ENCODE measurements at regions not wholly inside any gene's neighbourhood (a gene's known extent, or its start where the extent isn't known, plus 50 kb on each side); places are given as distances from the start of the nearest gene placed in this dataset.
A peak's percentile ranks its signal among the peaks of the same experiment; 100 is the strongest.

DNA sequence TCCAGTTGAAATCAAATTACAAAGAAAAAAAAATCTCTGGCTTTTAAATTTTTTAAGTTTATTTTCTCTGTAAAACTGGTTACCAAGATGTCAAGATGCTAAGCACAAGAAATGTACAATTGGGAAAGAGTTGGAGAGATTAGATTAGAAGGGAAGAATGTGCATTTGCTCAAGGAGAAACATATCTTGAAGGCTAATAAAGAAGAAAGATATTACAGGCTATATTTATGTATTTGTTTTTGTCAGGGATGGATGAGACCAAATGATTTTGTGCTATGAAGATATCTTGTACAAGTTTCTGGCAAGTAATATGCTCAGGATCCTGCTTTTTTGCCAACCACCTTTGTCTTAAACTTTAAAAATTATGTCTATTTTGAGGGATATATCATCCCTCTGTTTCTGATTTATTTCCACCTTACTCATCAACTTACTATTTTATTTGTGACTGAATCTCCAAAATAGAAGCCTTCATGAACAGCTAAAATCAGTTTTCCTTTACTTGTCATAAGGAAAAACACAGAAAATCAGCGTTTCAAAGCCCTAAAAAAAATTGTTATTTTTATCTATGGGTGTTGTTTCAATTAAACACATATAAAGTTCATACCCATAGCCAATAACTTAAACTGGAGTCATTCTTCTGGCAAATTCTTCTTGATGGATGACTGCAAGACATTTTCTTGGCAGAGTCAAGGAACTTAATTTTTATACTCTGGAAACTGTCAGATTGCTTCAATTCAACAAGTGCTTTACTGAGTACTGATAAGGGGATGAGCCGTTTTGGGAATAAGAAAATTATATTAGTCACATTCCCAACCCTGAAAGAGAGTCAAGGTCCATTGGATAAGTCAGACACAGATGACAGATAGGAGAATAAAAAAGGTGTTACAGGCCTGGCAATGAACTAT is 141.8 kb downstream of the CTH start:
- H3K36me3 ChIP-seq (ENCODE audit: control insufficient read depth, insufficient read depth, low read length) = no peaks in the 10 kb centered on the region
- no peak overlapping the region for H3K4me3 ChIP-seq (ENCODE audit: low read length)
- H3K4me1 ChIP-seq (ENCODE audit: control insufficient read depth, insufficient read depth, low read length) = no peaks in the 10 kb centered on the region
- no peaks in the 10 kb centered on the region for H3K27me3 ChIP-seq (ENCODE audit: control insufficient read depth, insufficient read depth, low read length)
- DNase-seq = peak; percentile 44
- H3K9me3 ChIP-seq (replicated peaks; ENCODE audit: control insufficient read depth, low read depth, low read length) = no peaks in the 10 kb centered on the region
- no CpG with 5 or more reads among the region's 2 CpGs for WGBS (ENCODE audit: insufficient coverage)
- H3K27ac ChIP-seq (ENCODE audit: low read length) = no peak overlapping the region

DNA sequence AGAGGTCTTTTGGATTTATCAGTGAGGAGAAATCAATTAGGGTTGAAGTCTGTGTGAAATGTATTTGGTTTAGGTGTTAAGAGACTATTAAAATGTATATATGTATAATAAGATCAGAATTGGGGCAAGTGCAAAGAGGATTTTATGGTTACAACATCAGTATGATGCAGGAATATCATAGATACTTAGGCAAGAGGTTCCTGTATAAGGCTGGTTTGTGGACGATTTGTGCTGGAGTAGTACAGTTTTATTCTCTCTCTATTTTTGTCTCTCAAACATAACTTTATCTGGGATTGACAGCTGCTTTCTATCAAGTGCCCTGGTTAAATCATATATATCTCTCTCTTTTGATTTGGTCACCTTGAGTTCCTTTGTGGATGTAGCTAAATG is 142.5 kb downstream of the CTH start:
- H3K4me3 ChIP-seq (ENCODE audit: low read length) = no peak overlapping the region
- WGBS (ENCODE audit: insufficient coverage) = no CpG with 5 or more reads among the region's 1 CpG
- no peaks in the 10 kb centered on the region for H3K9me3 ChIP-seq (replicated peaks; ENCODE audit: control insufficient read depth, low read depth, low read length)
- no peak overlapping the region for H3K27ac ChIP-seq (ENCODE audit: low read length)
- no peak for DNase-seq
- no peaks in the 10 kb centered on the region for H3K36me3 ChIP-seq (ENCODE audit: control insufficient read depth, insufficient read depth, low read length)
- H3K27me3 ChIP-seq (ENCODE audit: control insufficient read depth, insufficient read depth, low read length) = no peaks in the 10 kb centered on the region
- H3K4me1 ChIP-seq (ENCODE audit: control insufficient read depth, insufficient read depth, low read length) = no peaks in the 10 kb centered on the region

DNA sequence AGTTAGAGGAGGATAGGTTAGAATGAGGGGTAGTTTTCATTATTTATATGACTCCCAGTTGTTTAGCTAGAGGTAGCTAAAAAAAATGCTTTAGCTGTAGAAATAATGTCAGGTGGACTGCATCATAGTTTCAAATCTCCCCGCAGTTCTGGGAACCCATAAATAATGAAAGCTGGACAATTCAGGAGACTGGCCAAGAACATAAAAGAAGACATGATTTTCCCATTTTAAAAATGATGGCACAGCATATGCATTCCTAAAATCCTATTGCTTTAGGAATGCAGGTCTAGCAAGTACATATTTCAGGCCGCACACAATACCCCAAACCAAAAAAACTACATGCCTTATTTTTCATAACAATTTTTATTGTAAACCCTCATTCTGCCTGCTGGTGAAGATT is 143.3 kb downstream of the CTH start:
- Histone ChIP-seq H3K36me3 (ENCODE audit: control insufficient read depth, insufficient read depth, low read length) (no peaks in the 10 kb centered on the region), H3K27me3 (ENCODE audit: control insufficient read depth, insufficient read depth, low read length) (no peaks in the 10 kb centered on the region), H3K27ac (ENCODE audit: low read length) (no peak overlapping the region), H3K4me3 (ENCODE audit: low read length) (no peak overlapping the region), H3K9me3 (replicated peaks; ENCODE audit: control insufficient read depth, low read depth, low read length) (no peaks in the 10 kb centered on the region), H3K4me1 (ENCODE audit: control insufficient read depth, insufficient read depth, low read length) (no peaks in the 10 kb centered on the region)
- DNase-seq = peak; percentile 50
- WGBS (ENCODE audit: insufficient coverage) = no CpG with 5 or more reads among the region's 2 CpGs

DNA sequence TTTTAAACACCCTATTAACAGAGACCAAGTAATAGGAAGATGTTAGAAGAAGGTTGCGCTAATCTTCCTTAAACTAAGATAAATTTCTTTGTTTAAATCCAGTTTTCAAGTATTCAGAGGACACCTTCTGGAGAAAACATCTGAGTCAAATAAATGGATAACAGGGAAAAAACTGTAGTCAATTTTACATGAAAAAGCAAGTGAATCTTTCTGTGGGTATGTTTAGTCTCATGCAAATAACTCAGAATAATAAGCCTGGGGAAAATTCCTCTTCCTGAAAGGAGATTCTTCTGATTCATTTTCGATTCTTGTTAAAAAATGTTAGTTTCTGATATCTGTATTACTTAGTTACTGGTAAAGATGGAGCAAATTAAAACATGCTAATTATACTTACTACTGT is 145.5 kb downstream of the CTH start:
- no CpG with 5 or more reads among the region's 2 CpGs for WGBS (ENCODE audit: insufficient coverage)
- no peaks in the 10 kb centered on the region for H3K4me1 ChIP-seq (ENCODE audit: control insufficient read depth, insufficient read depth, low read length)

GRCh38 chr1:70567167-70567566 is 156.1 kb downstream of the CTH start:
- no peaks in the 10 kb centered on the region for H3K27me3 ChIP-seq (ENCODE audit: control insufficient read depth, insufficient read depth, low read length)
- no peaks in the 10 kb centered on the region for H3K36me3 ChIP-seq (ENCODE audit: control insufficient read depth, insufficient read depth, low read length)
- DNase-seq = no peak
- H3K4me3 ChIP-seq (ENCODE audit: low read length) = no peak overlapping the region
- H3K9me3 ChIP-seq (replicated peaks; ENCODE audit: control insufficient read depth, low read depth, low read length) = no peaks in the 10 kb centered on the region
- H3K4me1 ChIP-seq (ENCODE audit: control insufficient read depth, insufficient read depth, low read length) = no peaks in the 10 kb centered on the region
- H3K27ac ChIP-seq (ENCODE audit: low read length) = no peak overlapping the region
- WGBS (ENCODE audit: insufficient coverage) = 94% methylated on average over 4 of the region's 5 CpGs

More for the DNA sequence above, 145.5 kb downstream of the CTH start:
- Histone ChIP-seq H3K4me3 (ENCODE audit: low read length) (no peak overlapping the region), H3K27ac (ENCODE audit: low read length) (no peak overlapping the region), H3K27me3 (ENCODE audit: control insufficient read depth, insufficient read depth, low read length) (no peaks in the 10 kb centered on the region), H3K36me3 (ENCODE audit: control insufficient read depth, insufficient read depth, low read length) (no peaks in the 10 kb centered on the region), H3K9me3 (replicated peaks; ENCODE audit: control insufficient read depth, low read depth, low read length) (no peaks in the 10 kb centered on the region)
- DNase-seq = no peak

GRCh38 chr1:70571191-70571590 is 160.1 kb downstream of the CTH start:
- no peaks in the 10 kb centered on the region for H3K4me1 ChIP-seq (ENCODE audit: control insufficient read depth, insufficient read depth, low read length)
- H3K27me3 ChIP-seq (ENCODE audit: control insufficient read depth, insufficient read depth, low read length) = no peaks in the 10 kb centered on the region
- no peaks in the 10 kb centered on the region for H3K36me3 ChIP-seq (ENCODE audit: control insufficient read depth, insufficient read depth, low read length)
- H3K9me3 ChIP-seq (replicated peaks; ENCODE audit: control insufficient read depth, low read depth, low read length) = no peaks in the 10 kb centered on the region
- no peak for DNase-seq
- no peak overlapping the region for H3K4me3 ChIP-seq (ENCODE audit: low read length)
- H3K27ac ChIP-seq (ENCODE audit: low read length) = no peak overlapping the region

DNA sequence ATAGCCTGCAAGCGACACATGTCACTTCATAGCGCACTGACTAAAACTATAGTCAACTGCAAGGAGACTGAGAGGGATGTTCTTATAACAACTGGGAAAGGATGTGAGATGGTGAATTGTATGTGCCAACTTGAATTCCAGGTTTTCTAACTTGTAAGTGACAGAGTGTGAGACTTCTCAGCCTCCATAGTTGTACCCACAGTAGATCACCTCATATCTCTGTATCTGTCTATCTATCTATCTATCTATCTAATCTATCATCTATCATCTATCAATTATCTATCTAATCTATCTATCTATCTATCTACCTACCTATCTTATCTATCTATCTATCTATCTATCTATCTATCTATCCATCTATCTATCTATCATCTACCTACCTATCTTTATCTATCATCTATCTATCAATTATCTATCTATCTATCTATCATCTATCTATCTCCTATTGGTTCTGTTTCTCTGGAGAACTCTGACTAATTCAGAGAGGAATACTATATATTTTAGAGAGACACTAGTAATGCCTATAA is 162.3 kb downstream of the CTH start:
- Histone ChIP-seq H3K4me3 (ENCODE audit: low read length) (no peak overlapping the region), H3K36me3 (ENCODE audit: control insufficient read depth, insufficient read depth, low read length) (no peaks in the 10 kb centered on the region), H3K27ac (ENCODE audit: low read length) (no peak overlapping the region), H3K9me3 (replicated peaks; ENCODE audit: control insufficient read depth, low read depth, low read length) (no peaks in the 10 kb centered on the region), H3K4me1 (ENCODE audit: control insufficient read depth, insufficient read depth, low read length) (no peaks in the 10 kb centered on the region), H3K27me3 (ENCODE audit: control insufficient read depth, insufficient read depth, low read length) (no peaks in the 10 kb centered on the region)
- no peak for DNase-seq
- no CpG with 5 or more reads among the region's 2 CpGs for WGBS (ENCODE audit: insufficient coverage)

DNA sequence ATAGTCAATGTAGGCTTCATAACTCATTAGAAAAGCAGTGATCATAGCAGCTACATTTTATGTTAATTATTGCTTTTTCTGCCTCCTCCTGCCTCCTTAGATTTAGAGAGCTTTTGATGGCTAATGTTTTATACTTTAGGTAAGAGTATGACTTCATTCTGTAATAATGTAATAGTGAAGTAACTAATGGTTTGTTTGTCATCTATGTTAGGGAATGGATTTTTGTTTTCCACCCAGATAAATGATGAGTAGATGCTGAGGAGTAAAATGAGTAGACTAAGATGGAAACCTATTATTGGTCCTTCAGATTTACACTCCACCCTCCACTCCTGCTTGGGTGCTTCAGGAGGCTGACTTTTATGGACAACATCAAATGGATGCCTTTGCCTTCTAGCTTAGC is 170.6 kb downstream of the CTH start:
- Histone ChIP-seq H3K9me3 (replicated peaks; ENCODE audit: control insufficient read depth, low read depth, low read length) (no peaks in the 10 kb centered on the region), H3K27ac (ENCODE audit: low read length) (no peak overlapping the region), H3K36me3 (ENCODE audit: control insufficient read depth, insufficient read depth, low read length) (no peaks in the 10 kb centered on the region), H3K27me3 (ENCODE audit: control insufficient read depth, insufficient read depth, low read length) (no peaks in the 10 kb centered on the region), H3K4me3 (ENCODE audit: low read length) (no peak overlapping the region), H3K4me1 (ENCODE audit: control insufficient read depth, insufficient read depth, low read length) (no peaks in the 10 kb centered on the region)
- no peak for DNase-seq

- no CpG with 5 or more reads among the region's 1 CpG for WGBS (ENCODE audit: insufficient coverage)
- no peaks in the 10 kb centered on the region for H3K27me3 ChIP-seq (ENCODE audit: control insufficient read depth, insufficient read depth, low read length)
- H3K27ac ChIP-seq (ENCODE audit: low read length) = no peak overlapping the region
- H3K4me1 ChIP-seq (ENCODE audit: control insufficient read depth, insufficient read depth, low read length) = no peaks in the 10 kb centered on the region
- no peaks in the 10 kb centered on the region for H3K36me3 ChIP-seq (ENCODE audit: control insufficient read depth, insufficient read depth, low read length)
- no peak for DNase-seq
- H3K9me3 ChIP-seq (replicated peaks; ENCODE audit: control insufficient read depth, low read depth, low read length) = no peaks in the 10 kb centered on the region
- H3K4me3 ChIP-seq (ENCODE audit: low read length) = no peak overlapping the region
Observed at GRCh38 chr1:70583522-70583921, 172.5 kb downstream of the CTH start.

DNA sequence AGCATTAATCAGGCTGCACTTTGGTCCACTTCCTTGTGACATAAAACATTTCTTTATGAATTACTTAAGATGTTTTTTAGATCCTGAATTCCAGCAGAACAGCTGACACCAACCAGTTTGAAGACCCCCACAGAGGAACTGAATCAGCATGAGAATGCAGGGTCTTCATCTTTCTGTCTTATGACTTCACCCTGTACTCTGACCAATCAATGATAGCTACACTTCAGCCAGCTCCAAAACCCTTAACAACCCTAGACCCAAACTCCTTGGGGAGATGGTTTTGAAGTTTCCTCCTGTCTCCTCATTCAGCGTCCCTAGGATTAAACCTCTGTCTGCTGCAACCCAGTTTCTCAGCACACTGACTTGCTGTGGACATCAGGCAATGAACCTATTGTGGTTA is 175.0 kb downstream of the CTH start:
- Histone ChIP-seq H3K36me3 (ENCODE audit: control insufficient read depth, insufficient read depth, low read length) (no peaks in the 10 kb centered on the region), H3K9me3 (replicated peaks; ENCODE audit: control insufficient read depth, low read depth, low read length) (no peaks in the 10 kb centered on the region), H3K4me3 (ENCODE audit: low read length) (no peak overlapping the region), H3K27ac (ENCODE audit: low read length) (no peak overlapping the region), H3K27me3 (ENCODE audit: control insufficient read depth, insufficient read depth, low read length) (no peaks in the 10 kb centered on the region), H3K4me1 (ENCODE audit: control insufficient read depth, insufficient read depth, low read length) (no peaks in the 10 kb centered on the region)
- DNase-seq = no peak
- no CpG with 5 or more reads among the region's 1 CpG for WGBS (ENCODE audit: insufficient coverage)
